Sigmoid colon (tissue), 6 donors: ENCODE measurements at regions not wholly inside any gene's neighbourhood (a gene's known extent, or its start where the extent isn't known, plus 50 kb on each side); places are given as distances from the start of the nearest gene placed in this dataset.

Source experiments
- DNase-seq: peaks from one replicate; pipeline ENCODE4 v3.0.0-alpha.2; 2019
- H3K27ac ChIP-seq, 4 donors: fragments of 200-600 bp; sonication (generic); one replicate each; pipeline ENCODE4 v1.5.1; 2016 to 2019; ENCODE audit warnings: mild to moderate bottlenecking in 1 of 4
- H3K27me3 ChIP-seq, 3 donors: fragments of 200-600 bp; sonication (generic); one replicate each; pipeline ENCODE4 v1.5.1; 2019; ENCODE audit warnings: mild to moderate bottlenecking in 1 of 3
- H3K36me3 ChIP-seq, 4 donors: fragments of 200-600 bp; sonication (generic); one replicate each; pipeline ENCODE4 v1.5.1; 2016 to 2019
- H3K4me1 ChIP-seq, 4 donors: fragments of 200-600 bp; sonication (generic); one replicate each; pipeline ENCODE4 v1.5.1; 2017 to 2019
- H3K4me3 ChIP-seq, 4 donors: fragments of 200-600 bp; sonication (generic); one replicate each; pipeline ENCODE4 v1.5.1; 2017 to 2019; ENCODE audit warnings: mild to moderate bottlenecking in 2 of 4, moderate library complexity in 1 of 4
- H3K9me3 ChIP-seq, 4 donors: fragments of 200-600 bp in 3 of 4; sonication (generic) in 3 of 4; one replicate each; pipeline versions ENCODE4 v1.5.1 to v1.6.1; 2013 to 2019
- EP300 ChIP-seq, 4 donors: sonication (generic); formaldehyde crosslinking; IDR thresholded peaks; one replicate each; pipeline ENCODE4 v1.6.1; 2017; ENCODE audit warnings: antibody characterized with exemption in 4 of 4
- POLR2A ChIP-seq, 2 donors: fragments of 450-650 bp; IDR thresholded peaks; one replicate each; pipeline ENCODE4 v1.6.1; 2016; ENCODE audit warnings: antibody characterized with exemption in 2 of 2, mild to moderate bottlenecking in 2 of 2, moderate library complexity in 2 of 2
- POLR2AphosphoS5 ChIP-seq, 4 donors: sonication (generic); formaldehyde crosslinking; IDR thresholded peaks; one replicate each; pipeline ENCODE4 v1.6.1; 2017; ENCODE audit warnings: antibody characterized with exemption in 4 of 4
- WGBS, 2 donors: extraction: QIAGEN DNeasy Blood & Tissue Kit; methylation state at CpG; one replicate each; pipeline ENCODE4 v1.1.7; 2013; 5-methylcytosine and 5-hydroxymethylcytosine counted together
- intact Hi-C: fragments of 100-400 bp; cut with DNase I; formaldehyde crosslinking; loops from one replicate; pipeline ENCODE4 v1.15.1; 2023
- TF ChIP-seq, protein P1 (sequence below), 4 experiments: fragments of 450-650 bp in 3 of 4; fragments of 200-600 bp in 1 of 4; IDR thresholded peaks; one replicate each; pipeline ENCODE4 v1.5.1; 2016 to 2019; ENCODE audit warnings: antibody characterized with exemption in 4 of 4, mild to moderate bottlenecking in 3 of 4, moderate library complexity in 2 of 4
- donor health status: healthy with polysubstance abuse.
- donor health status: healthy.

- TF ChIP-seq EP300 (IDR thresholded peaks at IDR 0.05) (no peak), POLR2A (IDR thresholded peaks at IDR 0.05) (no peak), POLR2AphosphoS5 (IDR thresholded peaks at IDR 0.05) (no peak)
- TF ChIP-seq, protein P1, sequence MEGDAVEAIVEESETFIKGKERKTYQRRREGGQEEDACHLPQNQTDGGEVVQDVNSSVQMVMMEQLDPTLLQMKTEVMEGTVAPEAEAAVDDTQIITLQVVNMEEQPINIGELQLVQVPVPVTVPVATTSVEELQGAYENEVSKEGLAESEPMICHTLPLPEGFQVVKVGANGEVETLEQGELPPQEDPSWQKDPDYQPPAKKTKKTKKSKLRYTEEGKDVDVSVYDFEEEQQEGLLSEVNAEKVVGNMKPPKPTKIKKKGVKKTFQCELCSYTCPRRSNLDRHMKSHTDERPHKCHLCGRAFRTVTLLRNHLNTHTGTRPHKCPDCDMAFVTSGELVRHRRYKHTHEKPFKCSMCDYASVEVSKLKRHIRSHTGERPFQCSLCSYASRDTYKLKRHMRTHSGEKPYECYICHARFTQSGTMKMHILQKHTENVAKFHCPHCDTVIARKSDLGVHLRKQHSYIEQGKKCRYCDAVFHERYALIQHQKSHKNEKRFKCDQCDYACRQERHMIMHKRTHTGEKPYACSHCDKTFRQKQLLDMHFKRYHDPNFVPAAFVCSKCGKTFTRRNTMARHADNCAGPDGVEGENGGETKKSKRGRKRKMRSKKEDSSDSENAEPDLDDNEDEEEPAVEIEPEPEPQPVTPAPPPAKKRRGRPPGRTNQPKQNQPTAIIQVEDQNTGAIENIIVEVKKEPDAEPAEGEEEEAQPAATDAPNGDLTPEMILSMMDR (IDR thresholded peaks at IDR 0.05) = no peak
- intact Hi-C loops = loop anchor here (5.0 kb wide), 1 partner anchor 78 kb away; no protein-coding TSS in a partner anchor
Measured at GRCh38 chr17:77604301-77604972, 354.1 kb upstream of the TNRC6C start.

GRCh38 chr17:77604973-77605313 is 353.6 kb upstream of the TNRC6C start:
- TF ChIP-seq EP300 (IDR thresholded peaks at IDR 0.05) (no peak), POLR2AphosphoS5 (IDR thresholded peaks at IDR 0.05) (no peak), POLR2A (IDR thresholded peaks at IDR 0.05) (no peak)
- TF ChIP-seq, protein P1 (IDR thresholded peaks at IDR 0.05) = no peak
- WGBS, 2 donors = 97% methylated on average over 3 of the region's 3 CpGs
- DNase-seq = no peak
- Histone ChIP-seq H3K36me3 (no peaks in the 10 kb centered on the region), H3K27ac (no peak overlapping the region), H3K9me3 (no peaks in the 10 kb centered on the region), H3K4me1 (peaks cover 0 to 58% (median 51%) of the 10 kb centered on the region in 4 donors), H3K27me3 (no peaks in the 10 kb centered on the region), H3K4me3 (no peak overlapping the region)
- intact Hi-C loops = loop anchor here (5.0 kb wide), 1 partner anchor 77 kb away; no protein-coding TSS in a partner anchor

More at GRCh38 chr17:77604301-77604972, 354.1 kb upstream of the TNRC6C start:
- no peak overlapping the region for H3K4me3 ChIP-seq
- WGBS, 2 donors = 94% methylated on average over 15 of the region's 15 CpGs
- no peaks in the 10 kb centered on the region for H3K9me3 ChIP-seq
- H3K27me3 ChIP-seq = no peaks in the 10 kb centered on the region
- peak overlapping the region in 3 of 4 donors; percentile 90 to 95 (median 90) for H3K27ac ChIP-seq
- DNase-seq = peak; percentile 53
- peaks cover 0 to 53% (median 46%) of the 10 kb centered on the region in 4 donors for H3K4me1 ChIP-seq
- H3K36me3 ChIP-seq = no peaks in the 10 kb centered on the region

DNA sequence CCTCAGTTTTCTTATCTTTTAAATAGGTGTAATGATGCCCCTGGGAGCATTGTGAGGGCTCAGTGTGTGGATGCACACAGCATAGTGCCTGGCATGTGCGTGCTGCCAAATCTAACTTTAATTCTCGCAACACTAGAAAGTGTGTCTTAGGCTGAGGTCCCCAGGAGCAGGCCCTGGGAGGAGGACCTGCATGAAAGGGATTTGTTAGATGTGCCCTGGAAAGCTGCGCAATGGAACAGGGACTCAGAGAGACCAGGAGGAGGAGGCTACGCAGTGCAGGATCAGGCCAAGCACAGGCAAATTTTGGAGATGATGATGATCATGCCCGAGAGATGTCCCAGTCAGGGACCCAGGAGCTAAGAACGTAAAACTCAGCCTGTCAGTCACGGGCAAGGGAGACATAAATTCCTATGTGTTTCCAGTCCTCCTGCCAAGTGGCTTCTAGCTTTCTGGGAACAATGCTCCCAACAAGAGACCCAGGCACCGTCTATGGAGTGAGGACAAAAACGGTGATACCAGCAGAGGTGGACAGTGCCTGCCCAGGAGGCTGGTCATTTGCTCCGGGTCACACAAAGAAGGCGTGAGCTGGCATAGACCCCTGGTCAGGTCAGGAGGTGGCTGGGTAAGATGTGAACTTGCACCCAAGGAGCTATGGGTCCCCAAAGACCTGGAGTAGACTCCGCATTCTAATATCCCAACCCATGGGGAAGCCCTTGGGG is 352.2 kb upstream of the TNRC6C start:
- intact Hi-C loops = no loop called here
- TF ChIP-seq POLR2AphosphoS5 (IDR thresholded peaks at IDR 0.05) = peak in 1 of 4 donors; percentile 17
- no peak for TF ChIP-seq EP300 (IDR thresholded peaks at IDR 0.05)
- no peak for TF ChIP-seq POLR2A (IDR thresholded peaks at IDR 0.05)
- 83 to 88% methylated on average over 12 of the region's 12 CpGs for WGBS, 2 donors
- no peak overlapping the region for H3K4me3 ChIP-seq
- peak overlapping the region in 2 of 4 donors; percentile 24 to 29 for H3K27ac ChIP-seq
- H3K4me1 ChIP-seq = peaks cover 0 to 63% (median 54%) of the 10 kb centered on the region in 4 donors
- no peaks in the 10 kb centered on the region for H3K36me3 ChIP-seq
- H3K9me3 ChIP-seq = no peaks in the 10 kb centered on the region
- H3K27me3 ChIP-seq = no peaks in the 10 kb centered on the region
- DNase-seq = peak; percentile 46

- H3K4me1 ChIP-seq = peaks cover 0 to 57% (median 49%) of the 10 kb centered on the region in 4 donors
- intact Hi-C loops = no loop called here
- no peak for DNase-seq
- H3K27ac ChIP-seq = peak overlapping the region in 1 of 4 donors; percentile 29
- no peaks in the 10 kb centered on the region for H3K27me3 ChIP-seq
- H3K36me3 ChIP-seq = no peaks in the 10 kb centered on the region
- WGBS, 2 donors = 76 to 91% methylated on average over 6 of the region's 6 CpGs
- H3K4me3 ChIP-seq = no peak overlapping the region
- TF ChIP-seq EP300 (IDR thresholded peaks at IDR 0.05) (no peak), POLR2AphosphoS5 (IDR thresholded peaks at IDR 0.05) (no peak), POLR2A (IDR thresholded peaks at IDR 0.05) (no peak)
- TF ChIP-seq, protein P1 (IDR thresholded peaks at IDR 0.05) = no peak
- no peaks in the 10 kb centered on the region for H3K9me3 ChIP-seq
Measured at GRCh38 chr17:77606865-77607210, 351.7 kb upstream of the TNRC6C start.

DNA sequence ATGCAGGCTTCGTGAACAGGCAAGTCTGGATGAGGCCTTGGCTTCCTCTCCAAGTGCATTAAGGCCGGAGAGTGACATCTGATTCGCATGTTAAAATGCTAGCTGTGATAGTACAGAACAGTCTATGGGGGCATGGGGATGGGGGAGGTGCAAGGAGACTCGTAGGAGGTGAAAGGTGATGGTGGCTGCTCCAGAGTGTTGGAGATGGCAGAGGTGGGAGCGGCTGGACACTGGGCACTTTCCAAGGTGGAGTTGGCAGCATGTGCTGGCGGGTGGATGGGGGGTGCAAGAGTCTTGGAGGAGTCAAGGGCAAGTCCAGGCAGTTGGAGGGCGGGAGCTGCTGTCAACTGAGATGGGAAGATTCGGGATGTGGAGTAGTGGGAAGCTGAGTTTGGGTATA is 350.9 kb upstream of the TNRC6C start:
- WGBS, 2 donors = 90 to 95% methylated on average over 8 of the region's 8 CpGs
- DNase-seq = peak; percentile 55
- H3K4me1 ChIP-seq = peaks cover 0 to 50% (median 42%) of the 10 kb centered on the region in 4 donors

More for the DNA sequence above, 350.9 kb upstream of the TNRC6C start:
- H3K9me3 ChIP-seq = no peaks in the 10 kb centered on the region
- no peaks in the 10 kb centered on the region for H3K36me3 ChIP-seq
- H3K27ac ChIP-seq = no peak overlapping the region
- no peak overlapping the region for H3K4me3 ChIP-seq
- TF ChIP-seq POLR2AphosphoS5 (IDR thresholded peaks at IDR 0.05) = no peak
- TF ChIP-seq EP300 (IDR thresholded peaks at IDR 0.05) = no peak
- TF ChIP-seq POLR2A (IDR thresholded peaks at IDR 0.05) = no peak
- TF ChIP-seq, protein P1 (IDR thresholded peaks at IDR 0.05) = no peak
- intact Hi-C loops = no loop called here
- H3K27me3 ChIP-seq = no peaks in the 10 kb centered on the region
